Uterus (tissue), 2 donors: ENCODE measurements at regions not wholly inside any gene's neighbourhood (a gene's known extent, or its start where the extent isn't known, plus 50 kb on each side); places are given as distances from the start of the nearest gene placed in this dataset.

Experiments used
- POLR2A ChIP-seq, 2 donors: fragments of 450-650 bp; IDR thresholded peaks; one replicate each; pipeline ENCODE4 v1.6.1; 2016; ENCODE audit warnings: antibody characterized with exemption in 2 of 2, mild to moderate bottlenecking in 1 of 2, moderate library complexity in 1 of 2
- TF ChIP-seq, protein P1 (sequence below), 4 experiments: fragments of 200-600 bp in 2 of 4; fragments of 450-650 bp in 2 of 4; sonication (generic) in 2 of 4; IDR thresholded peaks; one replicate each; pipeline ENCODE4 v1.5.1; 2016 to 2019; ENCODE audit warnings: antibody characterized with exemption in 4 of 4, mild to moderate bottlenecking in 2 of 4, moderate library complexity in 1 of 4

DNA sequence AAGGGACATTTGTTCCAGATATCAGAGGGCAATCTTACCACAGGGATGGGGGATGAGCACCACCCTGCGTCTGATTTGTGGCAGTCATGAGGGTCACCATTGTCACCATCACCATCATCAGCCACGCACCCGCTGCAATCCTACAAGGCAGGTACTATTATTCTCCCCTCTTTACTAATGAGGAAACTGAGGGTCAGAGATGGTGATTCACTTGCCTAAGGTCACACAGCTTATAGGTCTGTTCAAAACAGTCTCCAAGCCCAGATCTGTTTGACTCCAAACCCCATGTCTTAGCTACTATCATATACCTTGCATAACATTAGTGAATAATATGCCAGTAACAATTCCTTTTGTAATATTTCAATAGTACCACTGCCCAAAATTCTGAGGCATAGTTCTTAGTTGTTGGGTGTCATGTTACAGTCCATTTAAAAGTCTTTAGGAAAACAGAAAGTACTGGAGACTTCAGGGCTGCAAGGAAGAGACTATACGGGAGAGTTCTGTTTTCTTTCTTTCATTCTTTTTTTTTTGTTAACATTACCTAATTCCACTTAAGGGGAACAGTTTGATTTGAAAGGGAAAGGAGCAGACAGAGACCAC lies 166.4 kb downstream of the C16orf95 start:
- TF ChIP-seq, protein P1, sequence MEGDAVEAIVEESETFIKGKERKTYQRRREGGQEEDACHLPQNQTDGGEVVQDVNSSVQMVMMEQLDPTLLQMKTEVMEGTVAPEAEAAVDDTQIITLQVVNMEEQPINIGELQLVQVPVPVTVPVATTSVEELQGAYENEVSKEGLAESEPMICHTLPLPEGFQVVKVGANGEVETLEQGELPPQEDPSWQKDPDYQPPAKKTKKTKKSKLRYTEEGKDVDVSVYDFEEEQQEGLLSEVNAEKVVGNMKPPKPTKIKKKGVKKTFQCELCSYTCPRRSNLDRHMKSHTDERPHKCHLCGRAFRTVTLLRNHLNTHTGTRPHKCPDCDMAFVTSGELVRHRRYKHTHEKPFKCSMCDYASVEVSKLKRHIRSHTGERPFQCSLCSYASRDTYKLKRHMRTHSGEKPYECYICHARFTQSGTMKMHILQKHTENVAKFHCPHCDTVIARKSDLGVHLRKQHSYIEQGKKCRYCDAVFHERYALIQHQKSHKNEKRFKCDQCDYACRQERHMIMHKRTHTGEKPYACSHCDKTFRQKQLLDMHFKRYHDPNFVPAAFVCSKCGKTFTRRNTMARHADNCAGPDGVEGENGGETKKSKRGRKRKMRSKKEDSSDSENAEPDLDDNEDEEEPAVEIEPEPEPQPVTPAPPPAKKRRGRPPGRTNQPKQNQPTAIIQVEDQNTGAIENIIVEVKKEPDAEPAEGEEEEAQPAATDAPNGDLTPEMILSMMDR (IDR thresholded peaks at IDR 0.05), result no peak
- no peak for TF ChIP-seq POLR2A (IDR thresholded peaks at IDR 0.05)
